Esophagus squamous epithelium (tissue), 4 donors: ENCODE measurements at regions not wholly inside any gene's neighbourhood (a gene's known extent, or its start where the extent isn't known, plus 50 kb on each side); places are given as distances from the start of the nearest gene placed in this dataset.

Experiments
- CTCF ChIP-seq, 6 experiments: fragments of 450-650 bp in 4 of 6; fragments of 200-600 bp in 2 of 6; sonication (generic) in 2 of 6; IDR thresholded peaks; one replicate each; pipeline ENCODE4 v1.5.1; 2016 to 2019; ENCODE audit warnings: antibody characterized with exemption in 6 of 6, mild to moderate bottlenecking in 4 of 6, moderate library complexity in 4 of 6
- POLR2A ChIP-seq, 4 donors: fragments of 450-650 bp; IDR thresholded peaks; one replicate each; pipeline ENCODE4 v1.6.1; 2017; ENCODE audit warnings: antibody characterized with exemption in 4 of 4, mild to moderate bottlenecking in 4 of 4, moderate library complexity in 3 of 4

GRCh38 chr6:11380549-11380948 is 148.1 kb upstream of the NEDD9 start:
- TF ChIP-seq CTCF (IDR thresholded peaks at IDR 0.05) (no peak), POLR2A (IDR thresholded peaks at IDR 0.05) (no peak)
